GM19467 (cell line): ENCODE measurements at regions not wholly inside any gene's neighbourhood (a gene's known extent, or its start where the extent isn't known, plus 50 kb on each side); places are given as distances from the start of the nearest gene placed in this dataset.

Experiments used
- ATAC-seq: cut with Tn5 transposase; IDR thresholded peaks from one replicate; pipeline ENCODE4 v1.9.1; 2021; ENCODE audit warnings: mild to moderate bottlenecking, moderate library complexity; ENCODE audit not compliant: unreplicated experiment

DNA sequence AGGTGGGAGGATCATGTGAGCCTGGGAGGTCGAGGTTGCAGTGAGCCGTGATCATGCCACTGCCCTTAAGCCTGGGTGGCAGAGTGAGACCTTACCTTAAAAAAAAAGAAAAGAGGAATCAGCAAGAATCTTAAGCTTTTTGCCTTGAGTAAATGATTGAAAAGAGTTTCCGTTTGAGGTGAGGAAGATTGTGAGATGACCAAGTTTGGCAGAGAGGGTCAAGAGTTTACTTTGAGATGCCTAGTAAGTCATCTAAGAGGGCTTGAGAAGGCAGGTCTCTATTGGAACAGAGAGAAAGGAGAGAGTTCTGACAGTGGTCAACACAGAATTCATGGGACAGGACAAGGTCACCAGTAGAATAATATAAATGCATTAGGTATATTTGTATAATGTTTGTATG is 572.1 kb downstream of the TLE4 start:
- ATAC-seq = peak; percentile 91

DNA sequence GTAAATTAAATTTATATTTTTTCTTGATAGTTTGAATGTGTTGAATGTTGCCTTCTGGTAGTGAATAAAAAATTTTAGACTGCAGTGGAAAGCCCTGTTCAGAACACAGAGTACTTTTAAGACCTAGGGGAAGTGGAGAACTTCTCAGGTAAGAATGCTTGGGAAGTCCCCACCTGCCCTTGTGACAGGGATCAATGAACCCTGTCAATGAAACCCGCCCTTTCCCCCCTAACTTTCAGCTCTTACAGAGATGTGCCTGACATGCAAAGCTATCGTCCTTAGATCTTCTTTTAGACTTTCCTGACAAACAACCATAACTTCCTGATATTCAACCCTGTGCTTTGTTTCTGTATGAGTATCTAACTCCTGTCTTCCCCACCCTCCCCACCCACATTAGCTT is 562.7 kb downstream of the TLE4 start:
- peak; percentile 96 for ATAC-seq

GRCh38 chr9:80131627-80132026 is 559.9 kb downstream of the TLE4 start:
- ATAC-seq = no peak

- no peak for ATAC-seq
These were observed 556.2 kb downstream of the TLE4 start for GRCh38 chr9:80127920-80128319.

DNA sequence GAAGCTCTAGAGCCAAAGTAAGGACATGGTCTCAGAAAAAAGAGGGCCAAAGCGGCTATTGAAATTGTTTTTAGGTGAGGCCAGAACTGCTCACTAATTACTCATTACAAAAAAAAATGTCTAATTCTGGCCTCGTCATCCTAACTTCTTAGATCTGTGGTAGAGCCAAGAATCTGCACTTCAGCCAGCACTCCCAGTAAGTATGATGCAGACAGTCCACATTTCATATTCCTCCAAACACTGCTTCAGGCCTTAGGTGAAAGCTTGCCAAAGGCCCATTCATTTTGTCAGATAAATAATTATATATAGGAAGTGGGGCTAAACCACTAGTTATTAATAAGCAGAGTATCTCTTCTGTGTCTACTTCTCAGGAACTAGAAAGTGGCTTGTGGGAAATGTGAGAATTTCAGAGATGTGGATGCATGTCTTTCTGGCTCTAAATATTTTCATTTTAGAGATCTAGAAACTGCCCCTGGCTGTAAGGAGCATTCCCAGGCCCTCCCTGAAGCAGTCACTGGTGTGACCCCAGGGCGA is 554.0 kb downstream of the TLE4 start:
- no peak for ATAC-seq

GRCh38 chr9:80117031-80117430 is 545.3 kb downstream of the TLE4 start:
- no peak for ATAC-seq

DNA sequence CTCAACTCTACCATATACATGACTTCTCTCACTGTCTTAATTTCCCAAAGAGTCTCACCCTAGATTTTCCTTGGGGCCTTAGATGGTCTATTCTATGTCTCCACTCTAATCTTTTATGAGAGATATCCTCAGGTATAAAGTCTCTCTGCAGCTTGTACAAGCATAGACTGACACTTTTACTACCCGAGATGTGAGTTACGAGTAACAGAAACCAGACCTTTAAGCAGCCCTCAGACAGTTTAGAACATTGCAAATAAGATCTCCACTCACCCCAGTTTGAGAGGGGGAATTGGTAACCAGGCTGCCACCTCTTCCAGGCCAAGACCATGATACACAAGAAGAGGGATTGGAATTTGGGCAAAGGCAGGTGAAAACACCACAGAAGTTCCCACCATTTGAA is 542.5 kb downstream of the TLE4 start:
- no peak for ATAC-seq

DNA sequence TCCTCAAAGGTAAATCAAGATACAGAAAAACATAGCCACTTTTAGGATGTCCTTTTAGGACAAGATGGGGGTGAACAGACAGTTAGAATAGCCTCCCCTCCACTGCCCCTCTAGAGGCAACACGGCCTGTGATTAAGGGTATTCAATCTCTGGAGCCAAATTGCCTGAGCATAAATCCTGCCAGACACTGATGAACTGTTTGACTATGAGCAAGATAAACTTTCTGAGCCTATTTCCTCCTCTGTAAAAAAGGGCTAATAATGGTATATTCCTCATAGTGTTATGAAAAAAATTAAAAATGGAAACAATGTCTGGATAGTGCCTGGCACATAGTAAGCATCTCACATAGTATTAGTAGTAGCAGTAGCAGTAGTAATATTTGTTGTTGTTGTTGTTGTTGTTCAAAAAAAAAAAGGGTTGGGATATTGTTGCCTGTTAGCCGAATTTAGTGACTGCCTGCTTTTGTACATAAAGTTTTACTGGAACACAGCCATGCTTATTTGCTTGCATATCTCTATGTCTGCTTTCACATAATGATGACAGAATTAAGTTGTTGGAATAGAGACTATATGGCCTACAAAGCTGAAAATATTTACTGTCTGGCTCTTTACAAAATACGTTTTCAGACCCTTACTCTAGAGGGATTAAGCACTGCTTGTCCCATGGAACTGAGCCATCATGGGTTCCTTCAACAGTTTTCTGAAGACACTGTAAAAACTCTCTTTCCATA is 536.3 kb downstream of the TLE4 start:
- no peak for ATAC-seq

DNA sequence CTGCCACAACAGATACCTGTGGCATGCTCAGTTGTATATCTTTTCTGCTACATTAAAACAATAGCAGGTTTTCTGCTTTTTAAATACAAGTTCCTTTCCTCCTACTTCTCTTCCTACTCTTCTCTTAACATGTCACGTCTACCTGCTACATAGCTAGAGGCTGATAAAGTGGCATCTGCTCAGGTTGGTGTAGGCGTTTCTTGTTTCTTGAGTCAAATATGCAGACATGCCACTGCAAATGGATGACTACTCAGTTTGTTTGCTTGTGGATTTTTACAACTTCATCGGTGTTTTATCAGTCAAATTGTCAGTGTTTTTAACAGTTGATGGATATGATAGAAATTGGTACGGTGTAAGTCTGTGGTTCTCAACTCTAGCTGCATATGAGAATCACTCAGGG is 525.7 kb downstream of the TLE4 start:
- no peak for ATAC-seq

DNA sequence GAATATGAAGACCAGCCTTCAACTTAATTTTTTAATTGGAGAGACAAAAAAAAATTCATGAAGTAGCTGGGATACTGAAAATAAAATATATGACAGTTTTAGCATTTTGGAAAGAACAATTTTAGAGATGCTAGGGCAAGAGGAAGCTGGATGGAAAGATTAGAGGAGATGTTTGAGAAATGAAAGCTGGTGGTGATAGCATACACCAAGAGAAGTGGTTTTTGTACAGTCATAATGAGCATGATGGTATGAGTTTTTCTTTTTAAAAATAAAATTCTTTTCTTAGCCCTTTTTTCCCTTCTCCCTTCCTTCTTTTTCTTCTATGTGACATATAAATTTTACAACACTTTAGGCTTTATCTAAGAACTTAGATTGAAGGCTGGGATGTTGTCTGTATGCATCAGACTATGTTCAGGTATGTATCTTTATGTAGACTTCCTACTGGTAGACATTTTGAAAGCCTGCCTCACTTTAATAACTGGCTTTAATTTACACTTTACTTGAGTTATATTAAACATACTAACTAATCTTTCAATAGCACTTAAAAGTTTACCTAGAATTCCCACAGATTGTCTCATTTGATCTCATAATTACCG is 522.5 kb downstream of the TLE4 start:
- no peak for ATAC-seq

- ATAC-seq = no peak
These were observed 521.9 kb downstream of the TLE4 start for GRCh38 chr9:80093695-80094094.

DNA sequence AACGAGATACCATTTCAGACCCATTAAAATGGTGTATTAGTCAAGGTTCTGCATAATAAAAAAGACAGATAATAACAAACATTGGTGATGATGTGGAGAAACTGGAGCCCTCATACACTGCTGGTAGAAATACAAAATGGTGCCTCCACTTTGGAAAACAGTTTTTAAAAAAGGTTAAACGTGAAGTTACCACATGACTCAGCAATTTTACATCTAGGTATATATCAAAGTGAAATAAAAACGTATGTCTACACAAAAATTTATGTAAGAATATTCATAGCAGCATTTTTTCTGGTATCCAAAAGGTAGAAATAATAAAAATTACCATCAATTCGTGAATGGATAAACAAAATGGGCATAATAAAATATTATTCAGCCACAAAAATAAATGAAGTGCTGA is 519.8 kb downstream of the TLE4 start:
- ATAC-seq = no peak

GRCh38 chr9:80090317-80090716 is 518.6 kb downstream of the TLE4 start:
- no peak for ATAC-seq

GRCh38 chr9:80086822-80087345 is 515.1 kb downstream of the TLE4 start:
- ATAC-seq = no peak

DNA sequence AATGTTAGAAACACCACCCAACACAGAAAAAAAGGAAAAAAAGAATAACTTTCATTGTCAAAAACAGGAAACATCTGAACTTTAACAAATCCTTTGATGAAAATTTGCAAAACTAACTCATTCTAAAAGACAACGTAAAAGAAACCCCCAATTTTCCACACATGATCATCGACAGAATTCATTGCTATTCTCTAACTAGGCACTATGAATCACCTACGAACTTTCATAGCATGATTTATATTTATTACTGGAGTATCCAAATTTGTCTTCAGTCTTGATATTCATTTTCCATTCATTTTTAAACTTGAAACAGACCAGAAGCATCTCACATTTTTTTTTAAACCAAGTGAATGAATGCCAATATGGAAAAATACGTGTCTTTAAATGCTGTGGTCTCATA is 514.6 kb downstream of the TLE4 start:
- no peak for ATAC-seq

- ATAC-seq = no peak
These were observed 513.9 kb downstream of the TLE4 start for GRCh38 chr9:80085668-80086067.

- ATAC-seq = no peak
These were observed 510.4 kb downstream of the TLE4 start for GRCh38 chr9:80082213-80082612.

GRCh38 chr9:80078826-80079225 is 507.1 kb downstream of the TLE4 start:
- no peak for ATAC-seq

DNA sequence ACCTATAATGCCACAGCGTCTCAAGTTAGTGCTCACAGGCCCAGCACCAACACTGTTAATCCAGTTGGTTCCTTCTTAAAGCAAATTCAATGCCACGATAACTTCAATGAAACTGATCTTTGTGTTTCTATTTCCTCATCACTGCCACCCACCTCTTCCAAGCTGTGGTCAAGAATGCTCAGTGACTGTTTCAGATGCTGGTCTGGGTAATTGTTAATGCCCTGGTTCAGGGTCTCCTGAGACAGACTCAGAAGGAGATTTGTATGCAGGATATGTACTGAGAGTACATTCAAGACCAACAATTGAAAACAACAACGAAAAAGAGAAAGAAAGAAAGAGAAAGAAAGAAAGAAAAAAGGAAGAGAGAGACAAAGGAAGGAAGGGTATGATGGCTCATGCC is 505.3 kb downstream of the TLE4 start:
- ATAC-seq = no peak

- ATAC-seq = no peak
These were observed 504.4 kb downstream of the TLE4 start for GRCh38 chr9:80076162-80076561.

DNA sequence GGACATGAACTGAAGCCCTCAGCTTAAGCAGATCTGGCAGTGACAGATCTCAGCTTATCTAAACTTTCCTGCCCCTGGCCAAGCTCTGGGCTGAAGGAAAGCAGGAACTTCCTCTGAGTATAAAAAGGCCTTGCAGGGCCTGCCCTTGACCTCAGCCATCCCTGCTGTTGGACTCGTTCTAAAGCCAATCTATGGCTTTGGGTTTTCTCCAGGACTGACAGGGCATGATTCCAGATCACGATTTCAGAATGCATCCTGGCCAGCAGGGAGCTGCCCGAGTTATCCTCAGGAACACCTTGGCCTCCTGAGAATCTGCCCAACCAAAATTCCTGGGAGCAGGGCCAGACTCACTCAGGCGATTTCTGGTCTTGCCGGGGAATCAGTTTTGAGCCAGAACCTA is 502.7 kb downstream of the TLE4 start:
- no peak for ATAC-seq

DNA sequence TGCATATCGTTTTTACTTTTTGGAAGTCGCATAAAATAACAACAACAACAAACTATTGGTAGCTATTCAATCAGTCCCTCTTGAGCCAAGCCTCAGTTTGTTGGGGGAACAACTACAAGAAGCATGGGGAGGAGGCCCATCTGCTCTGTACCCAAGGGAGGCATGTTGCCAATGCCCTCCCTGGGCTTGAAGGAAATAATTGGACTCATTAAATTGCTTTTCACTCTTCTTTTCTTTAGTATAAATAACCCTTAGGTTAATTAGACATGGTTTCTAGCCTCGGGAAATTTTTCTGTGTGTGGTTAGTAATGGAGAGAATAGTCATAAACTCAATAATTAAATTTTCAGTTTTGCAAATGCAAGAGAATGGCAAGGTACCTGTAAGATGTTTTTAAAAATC is 500.7 kb downstream of the TLE4 start:
- ATAC-seq = no peak
